ENCODE measurements at regions not wholly inside any gene's neighbourhood (a gene's known extent, or its start where the extent isn't known, plus 50 kb on each side); places are given as distances from the start of the nearest gene placed in this dataset.

DNA sequence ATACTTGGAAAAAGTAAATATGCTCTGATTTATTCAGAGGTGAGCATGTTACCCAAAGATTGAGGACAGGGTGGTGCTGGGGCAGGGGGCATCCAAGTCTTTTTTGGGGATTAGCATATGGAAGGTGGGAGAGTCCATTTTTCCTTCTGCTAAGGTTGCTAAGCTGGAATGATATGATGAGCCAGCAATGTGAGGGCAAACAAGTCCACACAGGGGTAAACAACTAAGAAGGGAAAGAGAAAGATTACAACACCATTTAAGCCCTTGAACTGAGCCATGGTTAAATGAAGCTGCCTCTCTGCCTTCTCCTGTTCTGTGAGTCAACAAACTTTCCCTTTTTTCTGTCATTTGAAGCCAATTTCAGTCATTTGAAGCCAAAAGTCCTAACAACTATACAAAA is 89.0 kb downstream of the RPL22L1 start:
- no peak for DNase-seq

DNA sequence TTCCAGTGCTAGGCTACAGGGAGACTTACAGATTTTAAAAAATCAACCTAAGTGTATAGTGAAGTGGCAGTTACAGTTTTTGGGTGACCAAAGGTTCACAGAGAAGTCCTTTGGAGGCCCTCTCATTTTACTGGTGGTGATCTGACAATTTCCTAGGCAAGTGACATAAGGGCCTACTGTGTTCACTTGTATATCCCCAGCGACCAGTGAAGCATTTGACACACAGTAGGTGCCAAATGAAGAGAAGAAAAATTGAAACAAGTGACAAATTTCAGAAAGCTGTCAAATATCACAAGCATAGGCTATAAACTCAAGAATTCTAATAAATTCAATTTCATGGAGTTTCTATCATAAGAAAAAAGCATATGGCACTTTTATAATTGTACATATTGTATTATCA is 89.5 kb downstream of the RPL22L1 start:
- no peak for DNase-seq

DNA sequence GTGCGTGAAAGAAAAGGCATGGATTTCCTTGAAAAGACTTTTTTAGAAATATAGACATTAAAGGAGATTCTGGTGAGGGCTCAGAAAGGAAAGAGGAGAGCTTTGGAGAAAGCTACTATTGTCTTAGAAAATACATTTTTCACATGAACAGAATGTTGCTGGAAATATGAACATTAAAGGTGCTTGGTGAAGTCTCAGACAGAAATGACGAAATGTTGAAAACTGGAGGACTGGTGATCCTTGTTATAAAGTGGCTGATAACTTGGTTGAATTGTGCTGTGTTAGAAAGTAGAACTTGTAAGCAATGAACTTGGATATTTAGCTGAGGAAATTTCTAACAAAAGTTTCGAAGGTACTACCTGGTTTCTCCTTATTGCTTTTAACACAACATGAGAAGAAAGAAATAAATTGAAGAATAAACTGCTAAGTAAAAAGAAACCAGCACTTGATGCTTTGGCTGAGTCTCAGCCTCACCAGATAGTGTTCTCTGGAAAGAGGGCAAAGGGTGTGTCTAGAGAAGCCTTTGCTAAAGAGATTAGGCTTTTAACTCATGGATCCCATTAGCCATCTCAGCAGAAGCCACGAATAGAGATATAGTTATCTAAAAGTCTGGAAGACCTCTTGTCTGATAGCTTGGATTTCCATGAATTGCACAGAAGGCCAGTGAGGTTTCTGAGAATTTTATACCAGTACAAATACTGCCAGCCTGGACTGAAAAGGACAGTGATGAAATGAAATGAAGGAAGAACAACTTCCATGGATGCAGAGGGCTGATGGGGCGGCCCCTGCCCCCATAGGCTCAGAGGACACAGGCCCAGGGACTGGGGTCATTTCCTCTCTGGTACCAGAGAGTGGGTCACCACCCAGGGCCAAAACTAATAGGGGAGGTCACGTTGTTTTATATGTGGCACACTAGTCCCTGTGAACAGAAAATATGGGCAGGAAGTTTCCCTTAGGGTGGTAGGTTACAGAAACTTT is 91.5 kb downstream of the RPL22L1 start:
- no peak for DNase-seq

DNA sequence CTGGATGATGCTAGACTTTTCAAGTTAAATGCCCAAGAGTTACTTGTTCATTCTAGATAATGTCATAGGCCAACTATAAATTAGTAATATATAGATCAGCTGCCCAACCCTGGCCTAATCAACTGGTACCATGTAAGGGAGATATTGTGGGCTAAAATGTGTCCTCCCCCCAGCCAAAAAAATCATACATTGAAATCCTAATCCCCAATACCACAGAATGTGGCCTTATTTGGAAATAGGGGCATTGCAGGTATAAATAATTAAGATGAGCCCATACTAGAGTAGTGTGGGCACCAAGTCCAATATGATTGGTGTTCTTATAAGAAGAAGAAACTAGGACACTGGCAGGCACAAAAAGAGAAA is 92.5 kb downstream of the RPL22L1 start:
- DNase-seq: no peak

DNA sequence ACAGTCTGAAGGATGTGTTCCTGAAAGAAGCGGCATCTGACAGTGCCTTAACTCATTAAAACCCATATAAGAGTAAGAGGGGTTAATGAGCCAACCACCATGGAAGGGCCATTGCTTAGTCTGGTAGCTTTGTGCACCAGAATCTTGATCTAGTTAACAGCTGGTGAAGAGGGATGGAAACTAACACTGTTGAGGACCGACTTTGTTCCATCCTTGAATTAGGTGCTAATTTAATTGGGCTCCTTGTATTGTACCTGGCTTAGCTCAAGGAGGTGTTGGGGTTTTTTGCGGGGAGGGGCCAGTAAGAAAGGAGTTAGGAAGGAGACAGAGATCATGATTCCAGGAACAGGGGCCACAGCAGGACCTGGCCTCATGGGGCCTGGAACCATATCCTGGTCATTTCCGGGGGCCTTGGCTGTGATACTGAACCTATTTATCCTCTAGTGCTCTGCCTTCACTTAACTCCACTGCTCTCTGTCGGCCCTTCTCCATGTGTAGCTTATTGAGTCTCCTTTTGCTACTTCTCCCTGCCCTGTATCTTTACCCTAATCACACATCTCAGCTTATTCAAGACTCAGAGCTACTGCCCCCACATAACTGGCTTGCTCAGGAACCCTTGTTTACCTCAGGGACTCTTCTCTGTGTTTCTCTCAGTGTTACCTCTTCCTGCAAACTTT is 93.0 kb downstream of the RPL22L1 start:
- DNase-seq: no peak

DNA sequence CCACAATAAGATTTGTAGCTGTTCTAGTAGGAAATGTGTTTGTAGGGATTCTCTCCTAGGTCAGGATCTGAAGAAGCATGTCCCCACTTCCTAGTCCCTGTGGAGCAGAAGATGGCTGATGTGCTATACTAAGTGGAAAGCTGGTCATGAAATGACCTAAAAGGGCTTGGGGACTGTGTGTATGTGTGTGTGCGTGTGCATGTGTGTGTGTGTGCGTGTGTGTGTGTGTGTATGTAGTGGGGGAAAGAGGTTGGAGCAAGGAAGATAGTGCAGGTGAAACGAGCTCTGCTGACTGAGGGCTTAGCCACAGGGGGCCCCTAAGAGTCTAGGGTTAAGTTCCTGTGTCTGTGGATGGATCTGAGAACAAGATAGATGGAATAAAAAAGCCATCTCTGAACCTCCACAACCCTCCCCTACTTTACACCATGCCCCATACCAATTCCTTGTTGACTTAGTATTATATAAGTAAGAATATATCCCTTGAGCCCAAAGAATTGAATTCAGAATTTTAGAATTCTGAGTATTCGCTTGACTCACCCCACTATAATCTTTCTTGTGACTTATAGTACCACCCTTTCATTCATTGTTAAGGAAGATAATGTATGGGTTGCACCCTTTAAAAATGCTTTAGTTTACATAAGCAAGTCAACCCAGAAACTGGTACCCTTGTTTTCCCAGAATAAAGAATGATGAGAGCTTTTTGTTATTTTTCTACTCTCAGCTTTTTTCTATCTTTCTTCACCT is 96.1 kb downstream of the RPL22L1 start:
- DNase-seq: no peak

DNA sequence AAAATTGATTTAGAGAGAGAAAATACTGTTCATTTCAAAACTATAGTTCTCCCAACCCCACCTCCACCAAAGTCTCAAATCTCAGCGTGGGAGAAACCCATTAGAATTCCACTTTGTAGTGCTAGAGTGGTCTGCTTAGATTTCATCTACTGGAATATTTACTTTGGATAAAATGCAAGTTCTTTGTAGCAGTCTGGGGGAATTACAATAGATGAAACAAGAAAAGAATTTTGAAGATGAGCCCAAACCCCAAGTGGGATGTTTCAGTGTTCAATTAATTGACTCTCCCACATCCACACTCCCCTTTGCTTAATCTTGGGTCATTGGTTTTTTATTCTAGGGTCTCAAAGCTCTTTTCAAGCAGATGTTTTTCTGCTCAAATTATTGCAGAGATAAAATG is 97.8 kb downstream of the RPL22L1 start:
- DNase-seq: peak; percentile 56

DNA sequence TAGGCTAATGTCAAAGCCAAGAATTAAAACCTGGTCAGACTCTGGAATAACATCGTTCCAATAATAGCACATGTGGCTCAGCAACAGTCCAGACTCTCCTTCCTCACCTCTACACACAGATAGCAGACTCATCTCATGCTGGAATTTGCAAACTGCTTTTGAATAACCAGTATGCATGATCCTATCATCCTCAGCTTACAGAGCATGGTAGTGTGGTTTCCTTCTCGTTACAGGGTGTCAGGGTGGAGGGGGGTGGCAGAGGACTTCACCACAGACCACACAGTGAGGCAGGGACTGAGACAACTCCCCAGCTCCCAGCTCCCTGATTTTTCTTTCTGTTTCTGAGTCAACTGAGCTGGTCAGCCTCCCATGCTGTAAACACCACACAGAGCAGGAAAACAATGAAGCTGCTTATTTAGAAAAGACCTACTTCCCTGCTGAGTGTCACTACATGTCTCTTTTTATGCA is 101.6 kb downstream of the RPL22L1 start:
- DNase-seq: no peak

DNA sequence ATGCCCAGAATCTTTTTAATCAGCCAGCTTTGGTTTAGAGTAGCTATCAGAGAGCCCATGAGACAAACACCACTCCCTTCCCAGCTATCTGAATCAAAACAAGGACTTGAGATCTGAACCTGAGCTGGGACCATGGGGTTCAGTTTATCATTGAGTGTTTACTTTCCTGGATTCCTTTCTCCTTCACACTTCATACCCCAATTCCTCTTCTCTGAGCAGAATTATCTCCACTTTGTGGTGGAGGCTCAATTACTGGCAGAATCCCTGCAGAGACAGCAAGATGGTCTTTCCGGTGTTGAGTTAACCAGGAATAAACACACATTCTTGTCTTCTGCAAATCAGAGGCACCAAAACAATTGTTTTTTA is 102.4 kb downstream of the RPL22L1 start:
- DNase-seq: no peak

DNA sequence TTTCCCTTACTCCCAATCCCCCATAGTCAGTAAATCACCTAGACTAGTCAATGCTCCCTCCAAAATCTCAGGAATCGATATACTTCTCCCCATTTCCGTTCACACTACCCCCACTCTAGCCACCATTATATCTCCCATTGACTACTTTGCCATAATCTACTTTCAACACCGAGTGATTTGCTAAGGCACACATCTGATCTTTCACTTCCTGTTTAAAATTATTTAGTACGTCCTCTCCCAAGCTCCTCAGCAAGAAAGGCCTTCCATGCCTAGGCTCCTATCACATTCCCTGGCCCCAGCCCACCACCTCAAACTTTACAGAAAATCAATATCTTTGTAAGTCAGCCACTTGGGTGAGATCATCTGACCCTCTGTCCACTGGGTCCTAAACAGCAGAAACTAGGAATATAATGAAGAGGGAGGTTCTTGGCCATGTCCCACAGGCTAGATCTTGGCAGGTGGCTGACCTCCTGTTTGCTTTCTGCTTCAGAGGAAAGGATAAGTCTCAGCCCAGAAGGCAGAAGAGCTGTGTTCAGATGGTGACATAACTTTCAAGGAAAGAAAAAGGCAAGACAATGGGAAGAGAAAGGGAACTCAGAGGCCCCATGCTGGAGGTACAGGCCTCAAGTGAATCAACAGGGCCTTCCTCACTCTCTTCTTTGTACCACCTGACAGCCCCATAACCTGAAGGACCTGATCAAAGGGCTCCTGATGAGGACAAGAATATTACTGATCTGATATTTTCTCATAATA is 103.0 kb downstream of the RPL22L1 start:
- no peak for DNase-seq

DNA sequence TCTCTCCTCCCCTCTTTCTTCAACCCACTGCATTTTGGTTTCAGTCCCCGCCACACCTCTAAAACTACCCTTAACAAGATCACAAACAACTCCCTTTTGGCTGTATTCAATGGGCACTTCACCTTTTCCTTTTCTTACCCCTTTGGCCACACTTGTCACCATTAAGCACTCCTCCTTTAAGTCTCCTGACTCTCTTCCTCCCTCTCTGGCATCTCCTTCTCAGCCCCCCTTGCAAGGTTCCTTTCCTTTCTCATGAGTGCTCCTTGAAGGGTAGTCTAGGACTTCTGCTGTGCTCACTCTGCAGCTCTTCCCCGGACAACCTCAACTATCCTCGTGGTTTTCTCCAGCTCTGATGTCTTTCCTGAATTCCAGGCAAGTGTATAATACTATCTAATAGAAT is 103.7 kb downstream of the RPL22L1 start:
- DNase-seq: no peak

DNA sequence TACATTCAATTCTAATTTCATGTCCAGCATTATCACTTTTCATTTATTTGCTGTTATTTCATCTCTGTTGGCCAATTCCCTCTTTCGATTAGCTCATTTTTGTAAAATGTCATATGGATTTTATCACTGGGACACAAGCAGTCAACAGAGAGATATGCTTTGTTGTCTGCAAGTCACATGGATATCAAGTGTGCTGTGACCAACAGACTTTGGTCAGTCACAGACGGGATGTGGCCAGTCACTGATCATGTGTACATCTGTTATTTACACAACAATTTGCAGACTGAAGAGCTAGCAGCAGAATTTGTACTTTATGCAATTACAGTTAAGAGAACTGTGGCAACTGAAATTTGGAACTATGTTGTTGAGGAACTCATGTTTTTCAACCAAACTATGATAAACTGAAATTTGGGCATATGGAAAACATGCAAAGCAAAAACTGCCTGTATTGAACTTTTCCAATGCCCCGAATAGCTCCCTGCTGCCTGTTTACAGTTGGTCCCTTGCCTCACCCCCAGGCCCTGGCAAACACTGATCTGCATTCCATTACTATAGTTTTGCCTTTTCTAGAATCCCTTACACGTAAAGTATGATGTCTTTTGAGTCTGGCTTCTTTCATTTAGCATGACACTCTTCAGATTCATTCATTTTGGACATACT is 104.4 kb downstream of the RPL22L1 start:
- DNase-seq: no peak

DNA sequence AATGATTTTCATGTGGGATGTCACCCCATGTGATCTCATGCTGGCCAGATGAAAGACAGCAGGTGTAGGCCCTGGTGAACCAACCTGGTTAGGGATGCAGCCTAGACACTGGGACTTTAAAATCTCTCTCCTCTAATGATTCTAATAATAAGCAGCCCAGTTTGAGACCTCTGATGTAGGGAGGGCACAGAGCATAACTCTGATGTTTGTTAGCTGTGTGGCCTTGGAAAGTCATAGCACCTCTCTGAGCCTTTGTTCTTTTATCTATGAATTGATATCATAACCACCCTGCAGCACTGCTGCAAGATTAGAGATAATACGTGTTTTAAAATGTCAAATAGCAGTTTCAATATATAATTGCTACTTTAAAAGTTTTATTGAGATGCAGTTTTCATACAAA is 106.0 kb downstream of the RPL22L1 start:
- DNase-seq: no peak

DNA sequence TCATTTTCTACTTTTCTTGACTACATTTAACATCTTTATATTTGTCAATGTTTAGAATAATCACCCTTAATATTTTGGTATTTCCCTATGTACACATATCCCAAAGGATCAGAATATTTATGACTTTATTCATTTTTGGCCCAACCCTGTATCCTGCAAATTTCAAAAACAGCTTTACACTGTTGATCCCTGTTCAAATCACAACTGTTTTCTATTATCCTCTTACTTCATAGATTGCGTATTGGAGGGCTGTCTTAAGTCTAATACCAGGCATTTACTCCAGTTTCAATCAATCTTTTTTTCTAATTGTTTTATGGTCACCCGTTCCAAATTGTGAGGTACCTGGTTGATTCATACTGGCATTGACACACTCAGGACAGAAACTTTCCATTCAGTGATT is 107.9 kb downstream of the RPL22L1 start:
- DNase-seq: no peak

DNA sequence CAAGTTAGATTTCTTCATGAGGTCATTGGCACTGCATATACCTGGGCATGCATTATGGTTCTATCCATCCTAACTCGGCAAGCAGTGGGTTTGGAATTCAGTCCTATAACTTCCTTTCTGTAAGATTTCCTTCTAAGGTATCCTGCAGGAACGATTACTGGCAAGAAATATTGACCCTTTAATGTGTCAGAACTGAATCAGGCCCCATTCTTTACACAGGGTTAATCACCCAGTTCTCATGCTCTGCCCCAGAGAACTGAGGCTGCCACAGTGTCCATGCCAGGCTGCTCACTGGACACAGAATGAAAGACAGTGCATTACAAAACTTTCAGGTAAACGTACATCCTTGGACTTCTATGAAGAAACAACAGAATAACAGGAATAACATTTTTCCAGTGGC is 108.9 kb downstream of the RPL22L1 start:
- DNase-seq: no peak

DNA sequence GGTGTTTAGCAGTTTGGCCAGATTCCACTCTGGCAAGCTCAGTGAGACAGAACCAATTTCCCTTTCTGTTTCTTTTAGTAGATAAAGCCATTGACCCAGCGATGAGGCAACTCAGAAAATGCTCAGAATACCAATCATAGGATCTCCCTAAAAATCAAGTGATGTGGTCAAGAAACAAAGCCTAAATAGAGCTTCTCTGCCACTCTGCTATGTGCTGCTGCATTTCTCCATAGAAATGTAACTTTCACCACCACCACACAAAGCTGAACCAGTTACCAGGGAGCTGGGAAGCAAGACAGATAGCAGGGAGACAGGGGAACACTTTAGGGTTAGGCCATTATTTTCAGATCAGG is 109.8 kb downstream of the RPL22L1 start:
- no peak for DNase-seq

DNA sequence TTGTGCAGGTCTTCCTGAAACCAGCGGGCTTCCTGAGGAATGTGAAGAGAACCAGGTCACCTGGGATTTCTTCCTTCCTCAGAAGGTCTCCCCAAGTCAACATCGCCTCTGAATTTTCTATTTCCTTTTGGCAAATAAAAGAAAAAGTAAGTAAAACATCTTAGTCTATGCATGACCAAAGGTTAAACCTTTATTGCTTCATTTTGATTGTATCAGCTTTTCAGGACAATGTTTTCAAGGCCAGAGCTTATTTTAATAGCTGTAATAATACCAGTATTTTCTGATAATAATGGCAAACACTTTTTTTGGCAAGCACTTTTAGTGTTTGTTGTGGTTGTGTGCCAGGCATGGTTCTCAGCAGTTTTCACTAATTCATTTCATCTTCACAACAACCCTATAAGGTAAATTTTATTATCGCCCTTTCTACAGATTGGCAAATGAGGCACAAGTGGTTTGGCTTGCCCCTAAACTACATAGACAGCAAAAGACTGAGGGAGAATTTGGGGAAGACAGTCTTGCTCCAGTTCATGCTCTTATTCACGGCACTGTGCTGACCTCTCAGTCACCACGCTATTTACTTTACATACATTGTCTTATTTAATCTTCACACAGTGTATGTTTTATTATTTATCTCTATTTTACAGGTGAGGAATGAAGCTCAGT is 110.4 kb downstream of the RPL22L1 start:
- DNase-seq: no peak

DNA sequence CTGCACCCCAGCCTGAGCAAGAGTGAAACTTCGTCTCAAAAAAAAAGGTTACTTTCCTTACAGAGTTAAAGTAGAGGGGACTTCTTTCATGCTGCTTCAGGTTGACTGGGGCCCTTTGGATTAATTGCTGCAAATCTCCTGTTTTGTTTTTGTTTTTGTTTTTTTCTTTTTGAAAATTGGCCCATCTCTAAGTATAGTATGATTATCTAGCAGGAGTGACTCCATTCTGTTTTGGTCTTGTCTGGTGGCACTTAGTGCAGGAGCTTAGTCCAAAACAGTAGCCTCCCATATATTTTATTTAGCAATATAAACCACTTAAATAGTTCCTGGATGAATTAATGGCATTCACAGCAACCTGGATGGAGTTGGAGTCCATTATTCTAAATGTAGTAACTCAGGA is 113.0 kb downstream of the RPL22L1 start:
- no peak for DNase-seq

DNA sequence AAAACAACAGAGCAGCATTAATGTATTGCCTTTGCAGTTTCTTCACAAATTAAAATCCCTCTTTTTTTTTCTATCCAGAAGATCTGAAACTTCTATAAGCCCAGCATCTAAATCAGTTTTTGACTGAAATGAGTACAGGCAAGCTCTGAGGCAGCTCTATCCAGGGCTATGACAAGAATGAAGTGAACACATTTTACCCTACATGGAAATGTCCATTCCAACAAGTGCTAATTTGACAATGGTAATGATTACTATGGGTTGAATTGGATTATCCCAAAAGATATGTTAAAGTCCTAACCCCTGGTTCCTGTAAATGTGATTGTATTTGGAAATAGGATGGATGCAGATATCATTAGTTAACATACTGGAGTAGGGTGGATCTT is 115.7 kb downstream of the RPL22L1 start:
- no peak for DNase-seq

DNA sequence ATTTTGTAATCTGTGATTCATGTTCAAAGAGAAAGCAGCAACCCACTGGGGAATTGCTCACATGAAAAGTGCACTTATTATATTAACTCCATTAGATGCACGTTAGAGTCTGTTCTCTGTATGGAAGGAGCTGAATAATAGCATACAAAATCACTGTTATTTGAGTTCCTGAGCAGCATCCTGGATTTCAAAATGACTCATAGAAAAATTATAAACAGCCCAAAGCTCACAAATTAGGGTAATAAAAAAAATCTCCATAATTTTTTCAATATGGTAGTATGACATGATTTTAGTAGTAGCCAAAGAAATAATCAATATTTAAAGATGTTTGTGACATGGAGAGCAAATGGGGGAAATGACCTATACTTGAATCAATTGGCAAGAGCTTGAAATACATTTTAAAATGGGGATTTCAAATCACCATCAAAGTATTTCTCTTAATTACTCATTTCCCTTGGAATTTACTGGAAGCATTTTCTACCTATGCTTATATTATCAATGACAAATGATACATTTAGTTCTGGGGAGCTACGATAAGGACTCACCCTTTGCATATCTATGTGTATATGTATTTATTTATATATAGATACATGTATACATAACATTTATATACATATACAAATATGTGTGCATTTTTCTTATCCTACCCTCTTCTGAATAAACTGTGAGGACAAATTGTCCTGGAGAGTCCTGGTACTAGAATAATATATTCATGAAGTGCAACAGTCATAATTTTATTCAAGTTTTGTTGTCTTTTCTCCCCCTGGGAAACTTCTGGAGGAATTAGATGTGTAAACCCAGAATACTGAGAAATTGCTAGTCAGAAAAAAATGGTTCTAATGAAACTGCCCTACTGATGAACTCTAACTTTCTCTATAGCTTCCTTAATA is 116.3 kb downstream of the RPL22L1 start:
- no peak for DNase-seq
